COLO668 (cell line): ENCODE measurements at regions not wholly inside any gene's neighbourhood (a gene's known extent, or its start where the extent isn't known, plus 50 kb on each side); places are given as distances from the start of the nearest gene placed in this dataset.

Experiments
- DNase-seq: peaks from one replicate; lab custom pipeline; 2025; ENCODE audit not compliant: unreplicated experiment; lab: John Stamatoyannopoulos, UW

DNA sequence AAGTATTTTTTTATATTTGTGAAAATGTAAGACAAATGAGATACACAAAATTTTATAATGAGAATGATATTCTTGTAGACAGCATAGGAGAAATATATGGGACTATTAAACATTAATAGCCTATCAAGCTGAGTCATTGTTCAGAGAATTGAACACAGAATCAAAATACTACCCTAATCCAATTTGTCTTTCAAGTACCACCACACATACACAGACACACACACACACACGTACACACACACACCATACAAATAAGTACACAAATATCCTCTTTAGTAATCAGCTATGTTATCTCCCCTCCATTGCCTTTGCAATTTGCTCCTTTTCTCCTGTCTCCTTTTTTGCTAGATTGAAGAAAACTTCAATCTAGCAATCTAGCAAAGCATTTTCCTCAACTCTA lies 499.3 kb downstream of the FOXG1 start:
- DNase-seq = no peak

DNA sequence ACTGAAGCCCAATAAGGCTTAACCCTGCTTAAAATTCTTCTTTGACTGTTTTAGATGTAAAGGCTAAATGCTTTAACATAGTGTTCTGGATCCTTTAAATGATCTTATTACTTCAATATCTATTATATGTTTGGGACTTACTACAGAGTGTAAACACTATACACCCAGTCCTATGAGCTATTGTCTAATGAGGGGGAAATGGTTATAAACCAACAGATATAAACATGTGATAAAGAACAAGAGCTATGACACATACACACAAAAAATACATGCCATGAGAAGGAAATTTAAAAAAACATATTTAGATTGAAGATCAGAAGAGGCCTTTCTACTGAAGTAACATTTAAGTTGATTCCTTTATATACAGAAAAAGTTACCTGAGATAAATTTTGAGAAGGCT lies 505.1 kb downstream of the FOXG1 start:
- no peak for DNase-seq

DNA sequence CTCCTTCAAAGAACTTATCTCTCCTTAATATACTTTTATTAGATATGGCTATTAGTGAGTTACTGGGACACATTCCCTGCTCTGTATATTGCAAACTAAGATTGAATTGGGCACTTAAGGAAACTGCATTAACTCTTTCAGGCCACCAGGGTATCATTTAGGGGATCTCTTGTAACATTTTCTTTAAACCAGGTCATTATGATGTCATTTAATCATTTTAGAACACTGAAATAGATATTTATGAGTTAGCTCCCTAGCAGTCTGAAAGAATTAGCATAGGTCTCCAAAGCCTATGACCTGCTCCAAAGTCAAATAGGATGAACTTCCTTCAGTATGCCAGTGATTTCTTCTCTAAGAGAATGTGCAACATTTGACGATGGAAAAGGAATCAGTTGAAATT lies 506.9 kb downstream of the FOXG1 start:
- no peak for DNase-seq

DNA sequence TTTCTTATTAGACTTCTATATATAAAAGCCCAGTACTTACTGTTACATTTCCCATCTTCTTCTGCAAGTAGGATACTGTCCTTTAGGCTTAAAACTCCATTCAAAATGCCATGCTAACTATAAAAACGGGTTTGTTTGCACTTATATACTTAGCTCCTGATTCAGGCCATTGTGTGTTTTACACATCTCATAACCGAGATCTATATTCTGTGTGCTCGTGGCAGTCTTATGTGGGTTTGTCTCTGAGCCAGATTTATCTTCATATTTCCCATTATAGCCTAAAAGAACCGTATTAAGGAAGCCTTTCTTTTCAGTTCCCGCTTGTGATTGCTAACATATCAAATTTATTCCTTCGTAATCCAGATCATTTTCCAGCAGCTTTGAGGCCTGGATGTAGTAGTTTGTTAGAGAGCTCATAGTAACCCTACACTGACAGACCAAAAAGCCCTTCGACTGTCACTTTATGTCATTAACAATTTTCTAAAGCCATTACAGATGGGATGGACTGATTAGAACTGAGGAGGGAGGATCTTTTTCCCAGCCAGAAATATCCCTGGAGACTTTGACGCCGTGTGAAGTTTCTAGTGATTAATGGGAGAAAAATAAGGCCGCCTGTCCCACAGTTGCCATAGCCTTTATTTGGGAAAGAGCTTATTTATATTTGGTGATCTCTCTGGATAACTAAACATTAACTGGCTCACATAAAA lies 508.5 kb downstream of the FOXG1 start:
- DNase-seq = no peak

DNA sequence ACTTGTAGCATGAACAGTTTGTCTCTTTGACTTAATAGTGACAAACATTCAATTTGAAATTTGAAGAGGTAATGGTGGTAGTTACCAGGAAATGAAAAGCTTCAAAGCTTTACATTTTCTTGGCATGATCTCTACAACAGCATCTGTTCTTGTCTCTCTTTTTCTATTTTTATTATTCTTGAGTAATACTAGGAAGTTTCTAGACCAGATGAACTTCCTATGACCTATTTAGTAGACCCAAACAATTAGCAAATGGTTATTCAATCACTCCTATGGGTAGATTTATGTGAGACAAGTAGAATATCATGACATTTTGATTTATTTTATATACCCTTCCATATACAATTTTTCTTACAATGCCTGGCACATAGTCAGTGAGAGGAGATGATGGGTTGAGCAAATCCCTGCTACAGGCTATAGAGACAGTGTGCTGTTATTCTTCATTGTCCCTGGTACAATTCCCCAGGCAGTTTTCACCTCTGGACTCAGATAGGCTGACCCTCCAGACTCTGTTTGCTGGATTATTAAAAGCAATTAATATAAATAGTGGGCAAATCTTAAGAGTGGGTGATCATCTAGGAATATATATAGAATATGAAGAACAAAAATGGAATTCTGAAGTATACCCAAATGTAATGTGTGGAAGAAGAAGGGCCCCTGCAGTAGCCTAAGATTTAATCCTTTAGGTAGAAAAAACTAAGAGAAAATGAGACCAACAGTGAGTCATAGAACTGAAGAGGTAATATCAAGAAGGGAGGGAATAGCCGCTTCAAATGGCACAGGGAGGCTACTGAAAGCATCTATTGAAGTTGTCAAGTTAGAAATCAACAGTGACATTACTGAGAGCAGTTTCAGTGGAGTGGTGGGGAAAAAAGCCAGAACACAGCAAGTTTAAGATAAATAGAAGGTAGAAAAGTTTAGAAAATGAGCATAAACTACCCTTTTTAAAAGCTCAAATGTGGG lies 512.0 kb downstream of the FOXG1 start:
- DNase-seq = no peak

DNA sequence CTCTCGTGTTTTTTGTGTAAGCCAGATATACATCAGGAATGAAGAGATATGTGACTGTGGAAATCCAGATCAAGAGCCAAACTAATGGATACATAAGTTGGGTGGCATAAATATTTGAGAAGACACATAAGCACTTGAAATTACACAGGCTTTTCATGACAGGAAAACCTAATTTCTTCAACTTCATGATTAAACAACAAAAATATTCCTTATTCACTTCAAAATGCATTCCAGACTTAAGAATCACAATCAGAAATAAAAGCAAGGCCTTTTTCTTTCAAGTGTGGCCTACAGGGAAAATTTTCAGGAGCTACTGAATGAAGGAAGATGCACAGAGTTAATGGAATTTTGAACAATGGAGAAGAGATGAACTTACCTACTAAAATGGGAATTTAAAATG lies 515.6 kb downstream of the FOXG1 start:
- DNase-seq = no peak

DNA sequence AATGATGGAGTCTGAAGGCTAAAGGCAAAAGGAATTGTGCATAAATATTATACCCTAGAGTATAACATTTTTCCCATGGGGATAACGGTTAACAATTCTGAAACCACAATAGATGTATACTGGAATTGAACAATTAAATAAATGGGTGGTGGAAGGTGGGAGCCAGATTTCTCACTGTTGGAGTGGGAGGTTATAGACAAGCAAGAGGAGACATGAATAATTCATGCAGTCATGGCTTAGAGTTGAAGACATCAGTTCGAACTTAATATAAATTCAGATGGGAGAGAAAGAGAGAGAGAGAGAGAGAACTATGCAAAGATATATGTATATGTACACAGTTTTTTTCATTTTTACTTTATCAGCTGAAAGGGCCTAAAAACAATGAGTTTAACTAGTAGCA lies 523.9 kb downstream of the FOXG1 start:
- DNase-seq = no peak

DNA sequence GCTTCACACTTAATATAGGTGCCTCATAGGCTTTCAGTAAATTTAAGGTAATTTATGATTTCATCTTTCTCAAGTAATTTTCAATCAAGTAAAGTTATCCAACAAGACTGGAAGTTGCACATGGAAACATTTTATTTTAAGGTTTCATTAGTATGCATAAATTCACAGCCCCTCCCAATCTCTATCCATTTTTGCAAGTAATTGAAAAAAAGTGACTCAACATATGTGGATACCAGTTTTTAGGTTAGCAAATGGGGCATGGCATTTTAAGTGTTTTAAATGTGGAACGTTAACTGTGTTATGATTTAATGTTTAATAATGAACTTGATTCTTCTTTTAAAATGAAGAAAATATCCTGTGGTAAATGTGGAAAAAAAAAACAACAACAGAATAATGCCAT lies 532.8 kb downstream of the FOXG1 start:
- DNase-seq = no peak

DNA sequence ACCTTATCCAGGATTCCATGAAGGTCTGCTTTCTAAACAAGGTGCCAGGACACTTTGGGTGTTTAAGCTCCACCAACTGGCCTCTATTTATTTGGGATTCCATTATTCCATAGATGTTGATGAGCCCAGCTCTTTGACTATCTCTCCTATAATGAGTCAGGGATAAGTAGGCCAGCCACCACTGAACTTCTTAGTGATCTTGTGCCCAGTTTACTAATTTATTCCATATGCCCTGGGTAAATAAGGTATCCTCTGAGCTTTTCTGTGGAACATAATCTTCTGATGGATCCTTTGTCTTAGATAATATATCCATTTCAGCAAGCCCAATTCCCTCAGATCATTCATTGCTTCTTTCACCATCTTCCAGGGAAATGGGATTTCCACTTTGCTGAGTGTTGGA lies 535.0 kb downstream of the FOXG1 start:
- no peak for DNase-seq

DNA sequence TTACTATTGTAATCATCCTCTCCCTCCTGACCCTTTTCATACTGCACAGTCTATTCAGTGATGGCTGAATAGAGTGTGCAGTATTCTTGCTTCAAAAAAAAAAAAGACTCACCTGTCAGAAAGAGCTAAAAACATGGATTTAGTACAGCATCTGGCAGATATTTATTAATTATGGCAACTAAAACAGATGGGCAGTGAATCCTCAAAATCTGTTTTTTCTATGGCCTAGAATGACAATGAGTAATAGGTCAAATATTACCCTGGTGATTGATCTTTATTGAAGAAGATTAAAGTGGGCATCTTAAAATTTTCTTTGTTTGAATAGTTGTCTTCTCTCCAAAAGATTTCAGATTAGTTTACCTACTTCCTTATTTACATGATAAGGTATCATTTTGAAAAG lies 543.6 kb downstream of the FOXG1 start:
- no peak for DNase-seq

DNA sequence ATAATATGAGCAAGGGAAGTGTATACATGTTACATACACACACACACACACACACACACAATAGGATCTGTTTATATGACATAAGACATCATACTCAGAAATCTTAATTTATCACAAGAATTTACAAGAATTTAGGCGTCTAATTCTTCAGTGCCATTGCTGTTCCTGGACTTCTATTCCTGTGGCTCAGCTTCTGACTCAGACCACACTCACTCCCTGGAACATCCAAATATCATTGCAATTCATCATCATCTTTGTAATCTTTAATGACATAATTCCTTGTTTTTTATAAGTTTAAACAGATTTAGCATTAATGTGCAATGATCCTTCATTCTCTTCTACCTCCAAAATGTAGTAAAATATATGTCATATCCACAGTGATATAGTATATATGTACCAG lies 544.2 kb downstream of the FOXG1 start:
- DNase-seq = no peak

DNA sequence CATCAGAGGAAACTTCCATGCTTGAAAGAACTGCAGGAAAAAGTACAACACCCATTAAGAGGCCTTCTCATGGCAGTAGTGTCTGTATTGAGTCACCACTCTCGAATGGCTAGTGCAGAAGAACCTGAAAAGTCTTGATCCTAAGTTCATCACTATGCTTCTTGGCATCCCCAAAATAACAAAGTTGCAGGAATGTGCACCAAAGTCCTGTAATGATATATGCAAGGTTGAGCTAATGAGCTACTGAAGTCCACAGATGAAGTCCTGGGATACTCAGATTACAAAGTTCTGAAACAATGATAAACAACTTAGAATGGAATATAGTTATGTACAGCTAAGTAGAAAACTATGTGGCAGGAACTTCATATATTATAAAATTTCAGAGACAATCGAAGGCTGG lies 545.4 kb downstream of the FOXG1 start:
- DNase-seq = no peak

DNA sequence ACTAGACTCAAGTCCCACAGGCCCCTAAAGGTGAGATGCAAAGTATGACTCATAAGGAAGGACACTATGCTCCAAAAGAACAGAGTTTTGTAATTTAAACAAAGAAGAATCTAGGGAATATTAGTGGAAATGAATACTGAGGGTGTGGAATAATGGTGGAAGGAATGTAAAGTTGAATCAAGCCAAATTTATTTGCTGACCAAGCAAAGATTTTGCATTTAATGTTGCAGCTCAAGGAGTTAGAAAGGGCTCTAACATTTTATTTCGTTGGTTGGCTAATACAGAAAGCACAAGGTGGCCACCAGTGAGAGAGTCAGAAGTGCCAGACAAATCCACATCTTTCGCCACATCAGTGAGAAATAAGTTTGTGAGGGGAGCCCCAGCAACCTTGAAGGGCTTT lies 550.3 kb downstream of the FOXG1 start:
- DNase-seq = no peak

DNA sequence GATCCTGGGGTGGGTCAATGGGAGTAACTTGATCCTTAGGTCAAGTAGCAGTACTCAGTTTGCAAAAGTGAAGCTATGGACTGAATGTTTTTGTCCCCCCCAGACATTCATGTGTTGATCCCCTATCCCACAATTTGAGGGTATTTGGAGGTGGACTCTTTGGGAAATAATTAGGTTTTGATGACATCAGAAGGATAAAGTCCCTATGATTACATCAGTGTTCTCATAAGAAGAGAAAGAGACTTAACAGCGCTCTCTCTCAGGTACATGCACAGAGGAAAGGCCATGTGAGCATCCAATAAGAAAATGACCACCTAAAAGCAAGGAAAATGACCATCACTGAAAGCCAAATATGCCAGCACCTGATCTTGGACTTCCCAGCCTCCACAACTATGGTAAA lies 550.8 kb downstream of the FOXG1 start:
- no peak for DNase-seq

DNA sequence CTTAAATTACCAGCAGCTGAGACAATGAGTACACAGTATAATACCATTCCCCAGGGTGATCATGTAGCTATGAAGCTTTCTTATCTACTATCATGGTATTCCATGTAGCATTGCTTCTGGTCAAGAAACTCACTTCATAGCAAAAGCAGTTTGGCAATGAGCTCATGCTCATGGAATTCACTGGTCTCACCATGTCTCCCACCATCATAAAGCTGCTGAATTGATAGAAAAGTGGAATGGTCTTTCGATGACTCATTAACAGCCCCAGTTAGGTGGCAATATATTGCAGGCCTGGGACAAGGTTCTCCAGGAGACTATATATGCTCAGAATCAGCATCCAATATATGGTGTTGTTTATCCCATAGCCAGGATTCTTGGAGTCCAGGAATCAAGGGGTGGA lies 553.7 kb downstream of the FOXG1 start:
- no peak for DNase-seq

DNA sequence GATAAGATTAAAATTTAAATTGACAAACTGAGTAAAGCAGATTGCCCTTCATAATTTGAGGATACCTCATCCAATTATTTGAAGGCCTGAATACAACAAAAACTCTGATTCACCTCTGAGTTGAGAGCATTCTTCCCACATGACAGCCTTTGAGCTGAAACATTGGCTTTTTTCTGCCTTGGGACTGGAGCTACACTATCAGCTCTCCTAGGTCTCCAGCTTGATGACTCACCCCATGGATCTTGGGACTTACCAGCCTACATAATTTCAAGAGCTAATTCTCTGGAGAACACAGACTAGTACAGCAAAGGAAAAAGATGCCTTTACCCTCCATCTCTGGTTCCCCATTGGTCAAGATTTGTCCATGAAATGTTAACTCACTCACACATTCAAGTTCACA lies 555.1 kb downstream of the FOXG1 start:
- no peak for DNase-seq

DNA sequence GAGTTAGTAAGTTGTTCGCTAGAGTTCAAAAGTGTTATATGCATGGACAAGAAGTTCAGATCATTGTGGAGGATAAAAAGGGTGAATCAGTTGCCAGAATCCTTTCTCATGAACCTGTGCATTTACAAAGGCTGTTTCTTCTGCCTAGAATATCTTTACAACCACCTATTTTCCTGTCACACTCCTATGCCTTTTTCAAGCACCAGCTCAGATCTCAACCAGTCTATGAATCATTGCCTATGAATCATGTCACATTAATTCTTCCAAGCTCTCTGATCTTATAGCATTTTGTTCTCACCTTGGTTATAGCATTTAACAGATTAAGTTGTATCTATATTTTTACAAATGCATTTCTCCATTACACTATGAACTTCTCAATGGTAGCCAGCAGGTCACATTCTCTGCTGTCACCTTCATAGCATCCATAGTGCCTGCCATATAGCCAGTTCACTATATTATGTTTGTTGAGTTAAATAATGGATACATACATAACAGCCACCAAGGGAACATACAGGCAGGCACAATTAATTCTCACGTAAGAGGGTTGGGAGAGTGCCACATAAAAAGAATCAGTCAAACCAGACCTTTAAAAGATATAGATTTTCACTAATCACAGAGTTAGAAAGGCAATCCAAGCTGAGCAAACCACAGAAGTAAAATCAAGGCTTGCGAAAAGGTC lies 573.0 kb downstream of the FOXG1 start:
- DNase-seq = no peak

DNA sequence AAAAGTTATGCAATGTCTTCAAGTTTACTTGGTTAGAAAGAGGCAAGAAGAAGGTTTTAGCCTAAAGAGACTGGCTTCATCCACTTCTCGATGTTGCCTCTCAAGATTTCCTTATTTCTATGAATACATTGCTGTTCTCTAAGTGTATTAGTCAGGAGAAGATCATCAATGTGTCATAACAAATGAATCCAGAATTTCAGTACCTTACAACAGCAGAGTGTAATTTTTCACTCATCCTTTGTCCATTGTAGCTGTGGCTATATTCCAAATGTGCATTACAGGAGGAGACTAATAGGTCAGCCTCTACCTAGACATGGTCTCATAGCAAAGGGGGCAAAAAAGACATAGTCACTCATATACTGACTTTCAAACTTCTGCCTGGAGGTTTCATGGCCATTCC lies 579.1 kb downstream of the PRKD1 start:
- DNase-seq = no peak

DNA sequence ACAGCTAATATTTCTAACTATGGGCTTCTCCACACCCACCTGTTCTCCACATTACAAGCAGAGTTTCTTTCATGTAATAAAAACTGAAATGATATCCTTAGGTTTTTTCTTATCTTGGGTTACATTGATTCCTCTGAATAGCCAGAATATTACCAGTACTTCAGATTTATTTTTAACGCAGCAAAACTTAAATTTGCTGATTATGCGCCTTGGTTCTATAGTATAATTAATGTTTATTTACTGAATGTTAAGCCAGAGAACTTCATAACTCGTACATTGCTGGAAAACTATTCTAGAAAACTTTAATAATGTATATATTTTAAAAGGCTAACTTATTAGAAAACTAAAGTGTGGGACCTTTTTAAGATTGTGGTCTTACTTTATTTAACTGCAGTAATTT lies 577.2 kb downstream of the PRKD1 start:
- DNase-seq = no peak

DNA sequence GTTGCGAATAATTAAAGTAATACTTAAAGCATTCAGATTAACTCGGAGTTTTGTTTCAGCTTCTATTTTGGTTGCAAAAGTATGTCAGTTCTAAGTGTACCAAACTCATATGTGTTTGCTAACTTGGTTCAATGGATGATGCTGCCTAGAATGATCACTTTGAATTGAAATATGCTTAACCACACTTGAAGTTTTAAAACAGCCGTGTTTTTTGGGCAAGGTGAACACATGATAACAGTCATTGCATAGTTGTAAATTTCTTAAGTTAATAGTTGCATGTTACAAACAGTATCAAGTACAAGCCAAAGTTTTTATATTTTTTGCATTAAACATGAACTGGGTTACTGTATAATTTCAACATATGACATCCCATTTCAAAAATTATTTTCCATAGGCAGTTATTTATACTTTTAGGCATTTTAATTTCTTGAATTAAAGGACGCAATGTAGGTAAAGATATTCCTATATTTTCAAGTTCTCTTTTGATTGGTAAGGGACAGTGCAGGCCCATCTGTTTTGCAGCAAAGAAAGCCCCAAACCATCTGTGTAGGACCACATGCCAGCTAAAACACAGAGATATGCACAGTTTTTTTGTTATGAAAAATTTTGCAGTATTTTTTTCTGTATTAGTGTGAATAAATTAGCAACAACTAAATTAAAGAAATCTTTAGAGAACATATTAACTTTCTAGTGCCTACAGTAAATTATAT lies 575.5 kb downstream of the PRKD1 start:
- no peak for DNase-seq

DNA sequence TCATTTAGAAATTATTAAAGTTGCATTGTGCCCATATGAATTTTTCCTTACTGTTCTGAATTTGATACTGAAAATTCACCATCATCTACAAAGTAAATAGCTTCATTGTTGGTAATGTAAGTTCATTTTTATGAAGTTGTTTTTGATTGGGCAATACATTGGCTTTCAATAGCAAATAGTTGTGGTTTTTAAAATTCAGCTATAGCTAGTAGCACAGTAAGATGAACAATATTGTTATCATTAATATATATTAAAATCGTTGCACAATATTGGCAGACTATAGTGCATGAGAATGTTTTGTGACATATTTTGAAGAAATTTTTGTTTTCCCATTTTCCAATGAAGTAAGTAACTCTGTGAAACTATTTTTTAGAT lies 575.0 kb downstream of the PRKD1 start:
- no peak for DNase-seq
